Mammary epithelial cell (primary cell): ENCODE measurements at regions not wholly inside any gene's neighbourhood (a gene's known extent, or its start where the extent isn't known, plus 50 kb on each side); places are given as distances from the start of the nearest gene placed in this dataset.

Source experiments
- CTCF ChIP-seq, 2 donors: IDR thresholded peaks in 1 of 2; conservative IDR thresholded peaks in 1 of 2; 2 replicates each; pipeline ENCODE4 v1.5.1; 2011 to 2012; ENCODE audit warnings: inconsistent platforms in 2 of 2, low read length in 2 of 2, mild to moderate bottlenecking in 2 of 2, control low read depth in 1 of 2, low read depth in 1 of 2; ENCODE audit not compliant: insufficient read depth in 1 of 2; ENCODE audit errors: extremely low read depth in 1 of 2
- EZH2 ChIP-seq: IDR thresholded peaks from 2 replicates; pipeline ENCODE4 v1.6.1; 2012; ENCODE audit warnings: low read length, inconsistent platforms, borderline replicate concordance

- no peak for TF ChIP-seq CTCF (conservative IDR thresholded peaks at IDR 0.05 in 1 of 2, IDR thresholded peaks at IDR 0.05 in 1 of 2; ENCODE audit: extremely low read depth in 1 of 2, insufficient read depth in 1 of 2, low read depth in 1 of 2, low read length in 2 of 2)
- TF ChIP-seq EZH2: no peak
Measured at GRCh38 chr18:10290638-10291235, 163.7 kb upstream of the APCDD1 start.
